ENCODE measurements at regions not wholly inside any gene's neighbourhood (a gene's known extent, or its start where the extent isn't known, plus 50 kb on each side); places are given as distances from the start of the nearest gene placed in this dataset.

DNA sequence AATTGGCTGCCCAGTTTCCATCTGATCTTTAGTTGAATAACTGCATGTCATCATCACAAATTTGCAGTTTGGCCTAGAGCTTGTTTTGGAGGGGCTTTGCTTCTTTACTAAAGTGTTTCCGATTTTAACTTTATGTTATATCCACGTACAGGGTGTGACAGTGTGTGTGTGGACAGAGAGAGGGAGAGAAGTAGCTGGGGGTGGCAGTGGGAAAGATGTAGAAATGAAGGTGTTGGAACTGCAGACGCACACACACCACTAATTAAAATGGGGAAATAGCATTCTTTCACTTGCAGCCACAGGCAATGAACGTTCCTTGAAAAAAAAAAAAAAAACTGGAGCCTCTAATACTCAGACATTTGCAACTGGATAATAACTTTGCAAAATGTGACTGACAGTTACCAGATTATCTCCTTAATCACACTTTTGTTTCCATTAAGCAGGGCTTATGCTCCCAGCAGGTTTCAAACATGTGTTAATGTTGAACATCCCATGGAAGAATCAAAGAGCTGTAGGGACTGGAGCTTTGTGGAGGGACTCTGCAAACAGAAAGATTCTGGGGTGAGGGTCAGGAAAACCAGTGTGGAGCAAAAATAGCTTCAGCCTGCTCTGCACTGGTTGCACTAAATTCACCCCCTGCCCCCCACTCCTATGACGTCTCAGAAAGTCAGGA lies 238.1 kb upstream of the TENM4 start:
- TF ChIP-seq CTCF (IDR thresholded peaks at IDR 0.05) = no peak

GRCh38 chr11:79676396-79676795 lies 235.6 kb upstream of the TENM4 start:
- TF ChIP-seq CTCF (IDR thresholded peaks at IDR 0.05) = no peak

GRCh38 chr11:79675081-79675480 lies 234.3 kb upstream of the TENM4 start:
- TF ChIP-seq CTCF (IDR thresholded peaks at IDR 0.05) = no peak

DNA sequence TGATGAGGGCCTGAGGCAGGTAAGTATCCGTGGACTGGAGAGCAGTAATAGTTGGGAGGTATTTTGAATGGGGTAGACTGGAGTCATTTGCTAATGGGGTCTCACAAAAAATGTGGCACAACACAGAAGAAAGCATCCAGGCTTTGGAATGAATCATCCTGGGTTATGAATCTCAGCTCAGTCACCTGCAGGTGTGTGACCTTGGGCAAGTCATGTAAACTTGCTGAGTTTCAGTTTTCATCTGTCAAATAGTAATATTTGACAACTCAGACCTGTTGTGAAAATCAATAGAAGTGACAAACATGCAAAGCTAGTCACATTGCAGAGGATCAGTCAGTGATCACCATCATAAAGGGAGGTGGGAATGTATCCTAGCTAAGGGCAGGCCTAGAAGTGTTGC lies 232.0 kb upstream of the TENM4 start:
- no peak for TF ChIP-seq CTCF (IDR thresholded peaks at IDR 0.05)

DNA sequence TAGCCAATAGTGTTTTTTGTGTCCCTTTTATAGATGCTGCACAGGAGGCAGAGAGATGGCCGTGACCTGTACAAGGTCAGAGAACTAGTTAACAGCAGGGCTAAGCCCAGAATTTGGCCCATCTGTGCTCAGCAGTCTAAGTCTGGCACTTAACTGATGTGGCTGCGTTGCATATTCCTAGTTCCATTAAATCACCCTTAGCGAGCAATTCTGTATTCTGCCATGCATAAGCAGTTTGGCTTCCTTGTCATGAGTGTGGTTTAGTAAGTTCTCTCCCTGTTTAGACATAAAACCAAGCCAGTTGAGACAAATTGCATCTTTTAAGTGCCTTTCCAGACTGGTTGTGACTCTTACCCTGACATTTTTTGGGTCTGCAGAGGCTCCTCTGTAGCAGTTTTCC lies 230.6 kb upstream of the TENM4 start:
- no peak for TF ChIP-seq CTCF (IDR thresholded peaks at IDR 0.05)

GRCh38 chr11:79670882-79671281 lies 230.1 kb upstream of the TENM4 start:
- no peak for TF ChIP-seq CTCF (IDR thresholded peaks at IDR 0.05)

- TF ChIP-seq CTCF (IDR thresholded peaks at IDR 0.05) = no peak
Measured at GRCh38 chr11:79668575-79668974, 227.7 kb upstream of the TENM4 start.

DNA sequence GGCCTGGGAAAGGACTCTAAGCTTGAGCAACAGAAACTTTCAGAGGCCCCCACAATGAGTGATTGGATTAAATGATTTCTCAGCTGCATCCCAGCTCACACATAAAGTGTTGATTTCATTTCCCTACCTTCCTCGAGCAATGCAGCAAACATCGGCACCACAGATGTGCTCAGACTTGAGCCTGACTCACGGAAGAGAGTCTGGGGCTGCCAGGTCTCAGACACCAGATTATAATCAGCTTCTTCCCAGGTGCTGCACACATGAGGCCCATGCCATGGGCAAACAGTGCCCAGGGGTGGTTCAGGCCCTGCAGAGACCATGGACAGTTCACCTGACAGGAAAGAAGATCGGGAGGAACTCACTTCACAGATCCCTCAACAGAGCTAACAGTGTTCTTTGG lies 226.6 kb upstream of the TENM4 start:
- TF ChIP-seq CTCF (IDR thresholded peaks at IDR 0.05) = no peak
